ENCODE measurements at regions not wholly inside any gene's neighbourhood (a gene's known extent, or its start where the extent isn't known, plus 50 kb on each side); places are given as distances from the start of the nearest gene placed in this dataset.
A peak's percentile ranks its signal among the peaks of the same experiment; 100 is the strongest.

DNA sequence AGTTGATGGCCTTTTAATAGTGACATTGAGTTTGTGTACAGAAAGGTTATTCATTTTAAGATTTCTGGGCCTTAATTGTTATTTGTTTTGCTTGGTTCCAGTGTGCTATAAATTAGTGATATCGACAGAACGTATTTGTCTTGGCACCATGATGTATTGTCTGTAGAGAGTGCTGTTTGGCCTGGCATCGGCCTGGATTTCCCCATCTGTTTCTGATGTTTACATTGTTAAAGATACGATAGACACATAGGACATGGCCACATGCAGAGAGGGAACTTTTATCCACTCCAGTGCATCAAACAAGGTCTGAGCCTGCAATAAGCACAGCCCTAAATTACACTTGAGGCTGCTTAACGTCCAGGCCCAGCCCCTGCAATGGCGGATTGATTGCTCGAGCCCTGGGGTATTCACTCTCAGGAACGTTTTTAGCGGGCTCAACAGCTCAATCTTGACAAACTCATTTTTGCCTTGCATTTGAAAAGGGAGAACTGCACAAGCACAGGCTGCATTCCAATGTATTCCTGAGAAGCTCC is 144.7 kb downstream of the SLC4A3 start:
- H3K27ac ChIP-seq (ENCODE audit: low read length) = no peak overlapping the region
- no peak overlapping the region for H3K4me3 ChIP-seq (ENCODE audit: low read length)
- WGBS = 58% methylated on average over 9 of the region's 9 CpGs
- peaks cover 3% of the 10 kb centered on the region for H3K4me1 ChIP-seq (ENCODE audit: control insufficient read depth, insufficient read depth, low read length)
- no peaks in the 10 kb centered on the region for H3K9me3 ChIP-seq (ENCODE audit: control insufficient read depth, low read length)
- DNase-seq (no peak), ATAC-seq (no peak)
- intact Hi-C loops (cut with DNase I) = no loop called here
- H3K27me3 ChIP-seq (ENCODE audit: control insufficient read depth, insufficient read depth) = no peaks in the 10 kb centered on the region

DNA sequence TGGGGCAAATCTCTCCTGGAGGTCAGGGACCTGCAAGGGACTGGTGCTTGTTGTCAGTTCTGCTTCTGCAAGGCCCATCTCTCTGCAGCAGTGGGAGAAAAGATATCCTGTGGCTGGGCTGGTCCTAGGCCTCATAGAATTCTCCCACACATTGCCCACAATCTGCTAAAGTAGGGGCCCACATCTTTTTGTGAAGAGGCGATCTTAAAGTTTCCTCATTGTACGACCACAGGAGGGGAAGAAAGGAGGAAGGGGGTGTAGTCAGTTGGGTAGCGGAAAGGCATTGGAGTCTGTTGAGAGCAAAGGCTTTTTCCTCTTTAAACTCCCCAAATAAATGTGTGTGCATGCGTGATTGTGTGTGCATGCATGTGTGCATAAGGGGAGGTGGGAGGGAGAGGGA is 145.3 kb downstream of the SLC4A3 start:
- no peaks in the 10 kb centered on the region for H3K9me3 ChIP-seq (ENCODE audit: control insufficient read depth, low read length)
- WGBS = 84% methylated on average over 4 of the region's 4 CpGs
- ATAC-seq (no peak), DNase-seq (no peak)
- no peak overlapping the region for H3K4me3 ChIP-seq (ENCODE audit: low read length)
- intact Hi-C loops (cut with DNase I) = no loop called here
- H3K4me1 ChIP-seq (ENCODE audit: control insufficient read depth, insufficient read depth, low read length) = peaks cover 3% of the 10 kb centered on the region
- no peaks in the 10 kb centered on the region for H3K27me3 ChIP-seq (ENCODE audit: control insufficient read depth, insufficient read depth)
- H3K27ac ChIP-seq (ENCODE audit: low read length) = no peak overlapping the region

DNA sequence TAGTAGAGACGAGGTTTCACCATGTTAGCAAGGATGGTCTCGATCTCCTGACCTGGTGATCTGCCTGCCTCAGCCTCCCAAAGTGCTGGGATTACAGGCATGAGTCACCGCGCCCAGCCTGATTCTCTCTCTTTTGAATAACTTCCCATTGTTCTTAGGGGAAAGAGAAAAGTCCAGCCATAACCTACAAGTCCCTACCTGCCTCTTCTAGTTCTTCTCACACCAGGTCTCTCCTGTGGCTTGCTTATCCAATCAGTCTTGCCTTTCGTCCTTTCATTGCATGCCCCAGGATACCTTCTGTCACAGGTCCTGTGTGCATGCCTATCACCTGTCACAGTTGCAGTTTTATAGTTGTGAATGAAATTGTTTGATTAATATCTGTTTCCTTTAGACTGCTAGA is 148.1 kb downstream of the SLC4A3 start:
- intact Hi-C loops (cut with DNase I) = no loop called here
- no peaks in the 10 kb centered on the region for H3K4me1 ChIP-seq (ENCODE audit: control insufficient read depth, insufficient read depth, low read length)
- no peak overlapping the region for H3K27ac ChIP-seq (ENCODE audit: low read length)
- no peaks in the 10 kb centered on the region for H3K9me3 ChIP-seq (ENCODE audit: control insufficient read depth, low read length)
- 85% methylated on average over 5 of the region's 5 CpGs for WGBS
- DNase-seq (no peak), ATAC-seq (no peak)
- no peak overlapping the region for H3K4me3 ChIP-seq (ENCODE audit: low read length)
- H3K27me3 ChIP-seq (ENCODE audit: control insufficient read depth, insufficient read depth) = no peaks in the 10 kb centered on the region

DNA sequence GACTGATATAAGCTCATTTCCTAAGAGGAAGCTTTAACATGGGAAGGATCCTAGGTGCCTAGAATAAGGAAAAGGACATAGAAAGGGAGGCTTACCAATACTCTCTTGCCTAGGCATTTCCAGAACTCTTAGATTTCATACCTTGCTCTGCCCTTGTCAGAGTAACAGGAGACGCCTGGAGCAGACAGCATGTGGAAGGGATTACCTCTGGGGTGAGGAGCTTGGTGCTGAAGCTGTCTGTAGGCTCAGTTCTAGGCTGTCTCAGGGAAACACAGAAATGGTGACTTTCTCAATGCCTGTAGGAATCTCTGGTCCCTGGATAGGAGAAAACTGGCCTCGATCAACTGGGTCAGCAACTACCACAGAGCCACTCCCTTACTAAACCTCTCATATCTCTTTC is 150.0 kb downstream of the SLC4A3 start:
- ATAC-seq = peak in 1 of 2 donors; percentile 19
- H3K27ac ChIP-seq (ENCODE audit: low read length) = no peak overlapping the region
- no peaks in the 10 kb centered on the region for H3K9me3 ChIP-seq (ENCODE audit: control insufficient read depth, low read length)
- DNase-seq = no peak
- 80% methylated on average over 2 of the region's 2 CpGs for WGBS
- no peaks in the 10 kb centered on the region for H3K27me3 ChIP-seq (ENCODE audit: control insufficient read depth, insufficient read depth)
- H3K4me1 ChIP-seq (ENCODE audit: control insufficient read depth, insufficient read depth, low read length) = no peaks in the 10 kb centered on the region
- intact Hi-C loops (cut with DNase I) = no loop called here
- H3K4me3 ChIP-seq (ENCODE audit: low read length) = no peak overlapping the region

DNA sequence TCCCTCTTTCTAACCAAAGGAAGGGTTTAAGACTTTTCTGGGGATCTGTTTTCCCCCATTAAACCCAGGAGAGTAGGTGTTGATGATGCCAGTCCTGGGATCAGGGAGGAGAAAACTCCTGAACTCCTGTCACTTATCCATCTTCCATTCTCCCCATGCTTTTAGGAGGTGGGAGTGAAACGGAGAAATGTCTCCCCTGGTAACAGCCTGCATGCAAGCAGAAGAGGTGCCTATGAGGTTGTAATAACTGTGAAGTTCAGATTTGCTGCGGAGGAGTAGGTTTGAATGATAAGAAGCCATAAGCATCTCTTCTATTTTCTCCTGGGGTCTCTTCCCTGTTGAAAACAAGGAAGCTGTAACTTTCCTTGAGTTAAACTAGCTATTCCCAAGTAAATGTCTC is 150.8 kb downstream of the SLC4A3 start:
- WGBS = 68% methylated on average over 2 of the region's 2 CpGs
- intact Hi-C loops (cut with DNase I) = no loop called here

DNA sequence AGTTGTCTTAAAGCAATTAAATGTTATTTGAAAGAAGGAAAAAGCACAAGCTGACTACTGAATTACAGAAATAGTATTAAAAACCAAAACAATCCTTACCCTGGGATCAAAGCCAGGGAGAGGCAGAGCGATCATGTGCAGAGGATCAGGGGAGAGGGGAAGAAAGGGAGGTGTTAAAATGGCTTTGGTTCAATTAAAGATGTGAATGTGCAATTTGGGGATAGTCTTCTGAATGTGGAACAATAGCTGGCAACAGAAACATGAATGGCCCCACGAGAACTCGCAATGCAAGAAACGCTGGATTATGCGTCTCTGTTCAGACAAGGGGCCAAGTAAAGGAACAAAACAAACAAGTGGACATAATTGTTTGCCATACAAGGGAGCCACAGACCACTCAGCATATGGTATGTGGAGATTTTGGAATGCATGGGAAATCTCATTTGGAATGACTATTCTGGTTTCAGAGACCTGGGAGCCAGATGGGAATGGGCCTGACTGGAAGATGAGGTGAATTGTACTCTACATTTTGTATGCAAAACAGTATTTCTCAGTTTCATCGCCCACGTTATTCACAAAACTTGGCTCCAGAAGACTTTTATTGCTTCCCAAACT is 155.4 kb downstream of the SLC4A3 start:
- H3K4me1 ChIP-seq (ENCODE audit: control insufficient read depth, insufficient read depth, low read length) = no peaks in the 10 kb centered on the region
- 57% methylated on average over 7 of the region's 7 CpGs for WGBS
- H3K27me3 ChIP-seq (ENCODE audit: control insufficient read depth, insufficient read depth) = no peaks in the 10 kb centered on the region
- no peaks in the 10 kb centered on the region for H3K9me3 ChIP-seq (ENCODE audit: control insufficient read depth, low read length)
- H3K4me3 ChIP-seq (ENCODE audit: low read length) = no peak overlapping the region
- ATAC-seq (no peak), DNase-seq (no peak)
- no peak overlapping the region for H3K27ac ChIP-seq (ENCODE audit: low read length)
- intact Hi-C loops (cut with DNase I) = no loop called here

More for the DNA sequence above, 150.8 kb downstream of the SLC4A3 start:
- DNase-seq (no peak), ATAC-seq (no peak)
- Histone ChIP-seq H3K27ac (ENCODE audit: low read length) (no peak overlapping the region), H3K27me3 (ENCODE audit: control insufficient read depth, insufficient read depth) (no peaks in the 10 kb centered on the region), H3K4me3 (ENCODE audit: low read length) (no peak overlapping the region), H3K9me3 (ENCODE audit: control insufficient read depth, low read length) (no peaks in the 10 kb centered on the region), H3K4me1 (ENCODE audit: control insufficient read depth, insufficient read depth, low read length) (no peaks in the 10 kb centered on the region)

DNA sequence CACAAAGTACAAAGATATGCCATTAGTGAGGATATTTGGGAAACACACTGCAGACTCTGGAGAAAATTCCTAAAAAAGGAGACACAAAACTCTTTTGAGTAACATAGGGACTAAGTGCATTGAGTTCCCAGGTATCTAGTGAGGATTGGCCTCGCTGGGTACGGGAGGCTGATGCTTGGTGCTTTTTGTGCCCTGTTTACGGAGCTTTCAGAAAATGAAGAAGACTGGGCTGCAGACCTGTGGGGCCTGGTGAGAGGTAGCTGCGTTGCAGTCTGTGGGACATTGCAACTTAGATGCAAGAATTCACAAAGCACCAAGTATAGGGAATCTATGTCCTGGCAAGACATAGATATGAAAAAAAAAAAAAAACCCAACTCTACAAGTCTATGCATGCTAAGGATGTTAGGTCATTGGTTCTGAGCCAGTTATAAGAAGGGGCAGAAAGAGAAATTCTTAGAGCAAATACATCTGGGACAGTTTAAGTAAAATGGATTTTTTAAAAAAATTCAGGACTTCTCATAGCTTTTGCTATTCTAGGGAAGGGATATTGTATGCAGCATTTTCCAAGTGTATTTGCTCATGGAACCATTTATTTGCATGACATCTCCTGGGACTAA is 156.0 kb downstream of the SLC4A3 start:
- H3K27me3 ChIP-seq (ENCODE audit: control insufficient read depth, insufficient read depth) = no peaks in the 10 kb centered on the region
- ATAC-seq (no peak), DNase-seq (no peak)
- no peaks in the 10 kb centered on the region for H3K9me3 ChIP-seq (ENCODE audit: control insufficient read depth, low read length)
- H3K27ac ChIP-seq (ENCODE audit: low read length) = no peak overlapping the region
- H3K4me3 ChIP-seq (ENCODE audit: low read length) = no peak overlapping the region
- no peaks in the 10 kb centered on the region for H3K4me1 ChIP-seq (ENCODE audit: control insufficient read depth, insufficient read depth, low read length)
- intact Hi-C loops (cut with DNase I) = no loop called here
- WGBS = 73% methylated on average over 4 of the region's 4 CpGs

DNA sequence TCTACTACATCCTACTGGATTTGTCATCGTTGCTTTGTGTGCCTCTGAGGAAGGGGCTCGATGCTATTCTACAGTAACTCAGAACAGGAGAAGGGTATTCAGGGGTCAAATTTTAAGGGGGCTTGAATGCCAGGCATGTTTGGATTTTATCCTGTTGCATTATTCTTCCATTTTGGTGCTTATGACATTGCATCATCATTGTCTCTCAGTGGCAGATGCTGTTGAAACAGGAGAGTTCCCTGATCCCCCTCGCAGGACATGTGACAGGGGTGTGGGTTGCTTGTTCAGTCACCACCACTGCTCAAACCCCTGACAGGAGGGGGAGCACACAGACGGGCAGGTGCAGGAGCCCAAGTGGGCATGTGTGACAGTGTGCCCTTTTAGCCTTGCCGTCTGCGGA is 156.7 kb downstream of the SLC4A3 start:
- WGBS = 81% methylated on average over 6 of the region's 6 CpGs
- ATAC-seq = no peak
- Histone ChIP-seq H3K4me3 (ENCODE audit: low read length) (no peak overlapping the region), H3K27me3 (ENCODE audit: control insufficient read depth, insufficient read depth) (no peaks in the 10 kb centered on the region), H3K9me3 (ENCODE audit: control insufficient read depth, low read length) (no peaks in the 10 kb centered on the region), H3K27ac (ENCODE audit: low read length) (no peak overlapping the region), H3K4me1 (ENCODE audit: control insufficient read depth, insufficient read depth, low read length) (no peaks in the 10 kb centered on the region)
- intact Hi-C loops (cut with DNase I) = no loop called here
- no peak for DNase-seq

DNA sequence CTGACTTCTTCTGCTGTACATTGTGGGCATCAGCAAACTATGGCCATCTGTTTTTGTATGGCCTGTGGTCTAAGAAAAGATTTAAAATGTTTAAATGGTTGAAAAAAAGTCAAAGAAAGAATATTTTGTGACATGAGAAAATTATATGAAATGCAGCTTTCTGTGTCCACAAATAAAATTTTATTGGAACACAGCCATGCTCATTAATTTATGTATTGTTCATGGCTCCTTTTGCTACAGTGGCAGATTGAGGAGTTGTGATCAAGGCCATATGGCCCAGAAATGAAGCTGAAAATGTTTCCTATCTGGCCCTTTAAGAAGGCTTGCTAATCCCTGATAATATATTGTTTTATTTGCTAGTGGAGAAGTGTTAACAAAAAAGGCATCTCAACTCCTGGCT is 162.0 kb downstream of the SLC4A3 start:
- intact Hi-C loops (cut with DNase I) = no loop called here
- no peak for DNase-seq
- ATAC-seq = no peak
- no peak overlapping the region for H3K4me3 ChIP-seq (ENCODE audit: low read length)
- H3K27me3 ChIP-seq (ENCODE audit: control insufficient read depth, insufficient read depth) = no peaks in the 10 kb centered on the region
- no peak overlapping the region for H3K27ac ChIP-seq (ENCODE audit: low read length)
- H3K9me3 ChIP-seq (ENCODE audit: control insufficient read depth, low read length) = no peaks in the 10 kb centered on the region
- no peaks in the 10 kb centered on the region for H3K4me1 ChIP-seq (ENCODE audit: control insufficient read depth, insufficient read depth, low read length)

DNA sequence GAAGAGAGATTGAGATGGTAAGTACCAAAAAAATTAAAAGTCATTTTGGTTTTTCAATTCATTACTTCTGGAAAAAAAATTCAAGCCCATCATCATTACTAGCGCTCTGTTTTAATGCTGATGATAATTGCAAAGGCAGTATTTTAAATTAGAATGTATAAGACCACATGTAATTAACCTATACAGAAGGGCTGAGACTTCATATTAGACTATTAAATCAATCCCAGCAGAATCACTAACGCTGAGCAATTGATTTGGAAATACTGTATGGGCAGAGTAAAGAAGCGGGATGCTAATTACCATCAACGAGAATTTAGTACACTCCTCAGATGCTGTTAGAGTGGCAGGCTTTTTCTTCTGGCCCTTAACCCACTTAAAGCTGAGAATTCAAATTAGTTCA is 165.0 kb downstream of the SLC4A3 start:
- 90% methylated on average over 4 of the region's 4 CpGs for WGBS
- H3K9me3 ChIP-seq (ENCODE audit: control insufficient read depth, low read length) = no peaks in the 10 kb centered on the region
- DNase-seq (no peak), ATAC-seq (no peak)
- H3K4me1 ChIP-seq (ENCODE audit: control insufficient read depth, insufficient read depth, low read length) = no peaks in the 10 kb centered on the region
- intact Hi-C loops (cut with DNase I) = no loop called here
- H3K4me3 ChIP-seq (ENCODE audit: low read length) = no peak overlapping the region
- no peaks in the 10 kb centered on the region for H3K27me3 ChIP-seq (ENCODE audit: control insufficient read depth, insufficient read depth)
- no peak overlapping the region for H3K27ac ChIP-seq (ENCODE audit: low read length)

DNA sequence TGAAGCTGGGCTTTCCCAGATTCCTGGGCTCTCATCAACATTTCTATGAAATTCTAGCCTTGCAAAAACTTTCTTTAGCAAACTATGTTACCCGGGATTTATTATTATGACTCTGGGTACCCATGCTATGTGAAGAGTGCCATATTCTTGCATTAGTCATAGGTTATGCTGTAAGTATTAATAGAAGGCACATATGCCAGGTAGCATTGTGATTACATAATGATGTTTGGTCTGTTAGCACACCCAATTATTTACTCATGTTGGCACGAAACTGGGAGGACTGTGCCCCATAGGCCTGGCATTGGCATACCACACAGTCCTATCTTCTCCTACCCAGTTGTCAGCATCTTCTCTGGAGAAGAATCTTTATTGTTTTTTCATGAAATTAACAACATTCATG is 171.0 kb downstream of the SLC4A3 start:
- Histone ChIP-seq H3K9me3 (ENCODE audit: control insufficient read depth, low read length) (no peaks in the 10 kb centered on the region), H3K4me1 (ENCODE audit: control insufficient read depth, insufficient read depth, low read length) (no peaks in the 10 kb centered on the region), H3K27me3 (ENCODE audit: control insufficient read depth, insufficient read depth) (no peaks in the 10 kb centered on the region), H3K27ac (ENCODE audit: low read length) (no peak overlapping the region), H3K4me3 (ENCODE audit: low read length) (no peak overlapping the region)
- ATAC-seq (no peak), DNase-seq (no peak)
- WGBS = 92% methylated on average over 2 of the region's 2 CpGs
- intact Hi-C loops (cut with DNase I) = no loop called here

DNA sequence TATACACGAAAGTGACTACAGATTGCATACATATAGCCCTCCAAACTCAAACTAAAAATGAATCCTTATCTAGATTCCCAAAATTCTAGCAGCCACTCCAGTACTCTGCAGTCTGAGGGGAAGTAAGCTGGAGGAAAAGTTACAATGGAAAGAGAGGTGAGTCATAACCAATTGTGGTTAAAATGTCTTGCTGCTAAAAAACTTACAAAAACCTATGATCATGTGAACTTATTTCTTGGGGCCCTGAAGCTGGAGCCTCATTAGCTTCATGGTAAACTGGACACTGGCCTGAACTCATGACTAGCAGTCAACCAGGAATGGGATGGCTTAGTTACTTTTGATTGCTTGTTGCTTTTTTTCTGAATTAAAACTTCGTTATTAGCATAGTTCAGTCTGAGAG is 175.9 kb downstream of the SLC4A3 start:
- Histone ChIP-seq H3K4me1 (ENCODE audit: control insufficient read depth, insufficient read depth, low read length) (no peaks in the 10 kb centered on the region), H3K4me3 (ENCODE audit: low read length) (no peak overlapping the region), H3K27ac (ENCODE audit: low read length) (no peak overlapping the region), H3K9me3 (ENCODE audit: control insufficient read depth, low read length) (no peaks in the 10 kb centered on the region), H3K27me3 (ENCODE audit: control insufficient read depth, insufficient read depth) (no peaks in the 10 kb centered on the region)
- DNase-seq (no peak), ATAC-seq (no peak)
- WGBS = 72% methylated on average over 2 of the region's 2 CpGs
- intact Hi-C loops (cut with DNase I) = no loop called here
